K562 (cell line): ENCODE measurements at regions not wholly inside any gene's neighbourhood (a gene's known extent, or its start where the extent isn't known, plus 50 kb on each side); places are given as distances from the start of the nearest gene placed in this dataset.

Source experiments
- BHLHE40 ChIP-seq: IDR thresholded peaks from 2 replicates; pipeline ENCODE4 v1.6.1; 2011; ENCODE audit warnings: low read length, improper control_type of control experiment
- CCAR2 ChIP-seq: fragments of 200-400 bp; formaldehyde crosslinking; IDR thresholded peaks from 2 replicates; pipeline ENCODE4 v1.6.1; 2017; ENCODE audit warnings: mild to moderate bottlenecking, low read depth, low read length
- FOSL1 ChIP-seq: fragments of 200-800 bp; sonication (Bioruptor generic); conservative IDR thresholded peaks from 2 replicates; pipeline ENCODE4 v1.6.1; 2016; ENCODE audit warnings: missing genetic modification characterization, missing compliant biosample characterization
- FOXP1 ChIP-seq: sonication (generic); formaldehyde crosslinking; IDR thresholded peaks from 2 replicates; pipeline ENCODE4 v1.8.0; 2022; ENCODE audit warnings: mild to moderate bottlenecking, missing genetic modification reagents
- HSF4 ChIP-seq: fragments of 250-450 bp; sonication (Bioruptor Pico); IDR thresholded peaks from 2 replicates; pipeline ENCODE4 v2.1.2; 2022; ENCODE audit warnings: mild to moderate bottlenecking, moderate library complexity, borderline replicate concordance
- KAT7 ChIP-seq: sonication (generic); formaldehyde crosslinking; IDR thresholded peaks from 2 replicates; pipeline ENCODE4 v1.8.0; 2022; ENCODE audit warnings: missing genetic modification reagents, mild to moderate bottlenecking, borderline replicate concordance
- L3MBTL2 ChIP-seq: fragments of 450-650 bp; IDR thresholded peaks from 2 replicates; pipeline ENCODE4 v1.6.1; 2016; ENCODE audit warnings: mild to moderate bottlenecking, moderate library complexity
- LCOR ChIP-seq: sonication (generic); formaldehyde crosslinking; IDR thresholded peaks from 2 replicates; pipeline ENCODE4 v1.8.0; 2022; ENCODE audit warnings: mild to moderate bottlenecking, missing genetic modification reagents
- PTTG1 ChIP-seq: fragments of 450-650 bp; IDR thresholded peaks from 2 replicates; pipeline ENCODE4 v1.6.1; 2016; ENCODE audit warnings: low read depth, mild to moderate bottlenecking, missing genetic modification characterization, missing compliant biosample characterization
- RFX1 ChIP-seq: fragments of 450-650 bp; IDR thresholded peaks from 2 replicates; pipeline ENCODE4 v1.6.1; 2016; ENCODE audit warnings: mild to moderate bottlenecking, moderate library complexity
- TAF7 ChIP-seq: fragments of 450-650 bp; IDR thresholded peaks from 2 replicates; pipeline ENCODE4 v1.6.1; 2016; ENCODE audit warnings: missing genetic modification characterization, missing compliant biosample characterization
- USF2 ChIP-seq: sonication (generic); formaldehyde crosslinking; IDR thresholded peaks from 2 replicates; pipeline ENCODE4 v1.5.0; 2020; ENCODE audit warnings: missing genetic modification reagents
- ZNF431 ChIP-seq: sonication (generic); formaldehyde crosslinking; IDR thresholded peaks from 2 replicates; pipeline ENCODE4 v1.8.0; 2022; ENCODE audit warnings: mild to moderate bottlenecking, missing genetic modification reagents
- ZNF699 ChIP-seq: fragments of 250-450 bp; sonication (Bioruptor Pico); IDR thresholded peaks from 2 replicates; pipeline ENCODE4 v1.8.0; 2021; ENCODE audit warnings: mild to moderate bottlenecking, moderate library complexity; ENCODE audit not compliant: insufficient replicate concordance
- ZNF766 ChIP-seq: fragments of 200-800 bp; sonication (Bioruptor generic); conservative IDR thresholded peaks from 2 replicates; pipeline ENCODE4 v1.6.1; 2016; ENCODE audit warnings: missing genetic modification characterization, missing compliant biosample characterization
- TF ChIP-seq, protein P1 (sequence below), 2 experiments: IDR thresholded peaks; 2 replicates each; pipeline ENCODE4 v1.6.1; 2012; ENCODE audit warnings: improper control_type of control experiment in 2 of 2, low read depth in 2 of 2, low read length in 2 of 2, borderline replicate concordance in 1 of 2
- TF ChIP-seq, protein P2 (sequence below): sonication (generic); formaldehyde crosslinking; IDR thresholded peaks from 2 replicates; pipeline ENCODE4 v1.8.0; 2022; ENCODE audit warnings: mild to moderate bottlenecking, low read depth, missing genetic modification reagents

DNA sequence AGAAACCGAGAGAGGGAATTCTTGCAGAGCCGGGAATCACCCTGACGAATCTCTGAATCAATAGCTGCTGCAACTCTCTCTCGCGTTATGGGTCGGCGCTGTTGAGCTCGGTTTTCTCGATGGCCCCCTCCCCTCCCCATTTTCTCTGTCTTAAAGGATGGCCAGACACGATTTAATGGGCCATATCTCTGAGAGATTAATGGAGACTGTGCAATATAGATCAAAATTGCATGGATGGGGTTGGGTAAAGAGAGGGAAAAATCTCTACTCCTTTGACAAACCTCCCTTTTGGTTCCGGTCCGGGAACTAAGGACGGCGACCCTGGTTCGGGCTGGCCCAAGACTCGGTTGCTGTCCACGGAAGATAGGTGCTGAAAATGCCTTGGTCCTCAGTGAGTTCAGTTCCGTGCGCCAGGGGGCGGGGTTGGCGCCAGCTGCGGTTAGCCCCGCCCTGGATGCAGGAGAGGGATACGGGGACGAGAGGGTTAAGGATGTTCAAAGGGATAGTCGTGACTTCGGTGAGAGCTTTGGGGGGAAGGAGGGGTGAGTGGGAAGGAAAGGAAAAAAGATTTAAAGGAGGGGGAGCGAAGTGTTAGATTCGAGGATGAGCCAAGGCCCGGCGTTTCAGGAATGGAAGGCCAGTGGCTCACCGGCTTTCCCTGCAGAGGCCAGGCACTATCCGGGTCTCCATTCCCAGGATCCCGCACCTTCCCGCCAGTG, 103.6 kb upstream of the HSD17B12 start (continued):
- no peak for TF ChIP-seq BHLHE40
- TF ChIP-seq FOXP1 (CRISPR knock-in tag): peak; percentile 73; the same call in 1 of the 2 replicates
- TF ChIP-seq RFX1: no peak
- TF ChIP-seq ZNF766 (CRISPR knock-in tag): peak; percentile 86
- no peak for TF ChIP-seq PTTG1 (tag)
- TF ChIP-seq, protein P1, sequence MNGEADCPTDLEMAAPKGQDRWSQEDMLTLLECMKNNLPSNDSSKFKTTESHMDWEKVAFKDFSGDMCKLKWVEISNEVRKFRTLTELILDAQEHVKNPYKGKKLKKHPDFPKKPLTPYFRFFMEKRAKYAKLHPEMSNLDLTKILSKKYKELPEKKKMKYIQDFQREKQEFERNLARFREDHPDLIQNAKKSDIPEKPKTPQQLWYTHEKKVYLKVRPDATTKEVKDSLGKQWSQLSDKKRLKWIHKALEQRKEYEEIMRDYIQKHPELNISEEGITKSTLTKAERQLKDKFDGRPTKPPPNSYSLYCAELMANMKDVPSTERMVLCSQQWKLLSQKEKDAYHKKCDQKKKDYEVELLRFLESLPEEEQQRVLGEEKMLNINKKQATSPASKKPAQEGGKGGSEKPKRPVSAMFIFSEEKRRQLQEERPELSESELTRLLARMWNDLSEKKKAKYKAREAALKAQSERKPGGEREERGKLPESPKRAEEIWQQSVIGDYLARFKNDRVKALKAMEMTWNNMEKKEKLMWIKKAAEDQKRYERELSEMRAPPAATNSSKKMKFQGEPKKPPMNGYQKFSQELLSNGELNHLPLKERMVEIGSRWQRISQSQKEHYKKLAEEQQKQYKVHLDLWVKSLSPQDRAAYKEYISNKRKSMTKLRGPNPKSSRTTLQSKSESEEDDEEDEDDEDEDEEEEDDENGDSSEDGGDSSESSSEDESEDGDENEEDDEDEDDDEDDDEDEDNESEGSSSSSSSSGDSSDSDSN (IDR thresholded peaks at IDR 0.05; ENCODE audit: borderline replicate concordance in 1 of 2, low read depth in 2 of 2, low read length in 2 of 2): no peak
- TF ChIP-seq CCAR2: no peak
- TF ChIP-seq FOSL1: no peak
- TF ChIP-seq HSF4 (CRISPR knock-in tag): no peak
- no peak for TF ChIP-seq ZNF431 (CRISPR knock-in tag)
- no peak for TF ChIP-seq L3MBTL2
- no peak for TF ChIP-seq ZNF699
- TF ChIP-seq LCOR (CRISPR knock-in tag): no peak
- TF ChIP-seq TAF7 (tag): no peak
- no peak for TF ChIP-seq USF2 (CRISPR knock-in tag)
- TF ChIP-seq KAT7 (CRISPR knock-in tag): no peak
- TF ChIP-seq, protein P2, sequence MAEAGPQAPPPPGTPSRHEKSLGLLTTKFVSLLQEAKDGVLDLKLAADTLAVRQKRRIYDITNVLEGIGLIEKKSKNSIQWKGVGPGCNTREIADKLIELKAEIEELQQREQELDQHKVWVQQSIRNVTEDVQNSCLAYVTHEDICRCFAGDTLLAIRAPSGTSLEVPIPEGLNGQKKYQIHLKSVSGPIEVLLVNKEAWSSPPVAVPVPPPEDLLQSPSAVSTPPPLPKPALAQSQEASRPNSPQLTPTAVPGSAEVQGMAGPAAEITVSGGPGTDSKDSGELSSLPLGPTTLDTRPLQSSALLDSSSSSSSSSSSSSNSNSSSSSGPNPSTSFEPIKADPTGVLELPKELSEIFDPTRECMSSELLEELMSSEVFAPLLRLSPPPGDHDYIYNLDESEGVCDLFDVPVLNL: peak; percentile 38; the same call in 1 of the 2 replicates
